Cardiac septum (tissue), 1 donor: ENCODE measurements at regions not wholly inside any gene's neighbourhood (a gene's known extent, or its start where the extent isn't known, plus 50 kb on each side); places are given as distances from the start of the nearest gene placed in this dataset.
"Not testable (repeated sequence)": the region's sequence is repeated elsewhere in the genome, so short reads cannot be mapped to it uniquely, and the experiment has no call there.

ENCODE experiments used
- DNase-seq: peaks from one replicate; pipeline ENCODE4 v3.0.0-alpha.2; 2020; ENCODE audit warnings: low spot score
- intact Hi-C: fragments of 100-400 bp; cut with DNase I; formaldehyde crosslinking; loops from one replicate; pipeline ENCODE4 v1.14.0; 2022
- donor health status: DM: no; HTN: no; CAD: no.

DNA sequence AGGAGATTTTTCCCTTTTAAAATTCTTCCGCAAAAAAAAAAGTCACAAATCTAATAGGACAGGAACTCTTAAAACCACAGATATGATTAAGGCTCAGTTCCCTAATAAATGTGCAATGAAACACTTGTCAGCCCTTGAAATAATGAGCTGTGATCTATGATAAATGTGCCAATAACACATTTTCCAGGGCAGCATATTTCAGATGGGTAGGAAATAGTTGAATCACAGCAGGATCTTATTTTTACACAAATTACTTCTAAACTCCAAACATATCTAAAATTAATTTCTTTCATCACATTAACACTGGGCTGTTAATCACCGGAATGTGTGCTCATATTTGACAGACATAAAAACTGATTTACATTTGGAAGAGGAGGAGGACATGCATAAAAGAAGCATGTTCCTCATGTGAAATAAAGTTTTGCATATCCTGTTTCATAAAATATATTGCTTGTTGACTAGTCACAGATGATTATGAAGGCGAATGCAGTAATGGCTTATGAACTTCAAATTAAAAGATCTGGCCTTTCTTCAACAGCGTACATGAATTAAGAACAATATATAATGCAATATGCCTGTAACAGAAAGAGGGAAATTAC lies 281.4 kb downstream of the PAX3 start:
- intact Hi-C loops = no loop called here
- DNase-seq = no peak

DNA sequence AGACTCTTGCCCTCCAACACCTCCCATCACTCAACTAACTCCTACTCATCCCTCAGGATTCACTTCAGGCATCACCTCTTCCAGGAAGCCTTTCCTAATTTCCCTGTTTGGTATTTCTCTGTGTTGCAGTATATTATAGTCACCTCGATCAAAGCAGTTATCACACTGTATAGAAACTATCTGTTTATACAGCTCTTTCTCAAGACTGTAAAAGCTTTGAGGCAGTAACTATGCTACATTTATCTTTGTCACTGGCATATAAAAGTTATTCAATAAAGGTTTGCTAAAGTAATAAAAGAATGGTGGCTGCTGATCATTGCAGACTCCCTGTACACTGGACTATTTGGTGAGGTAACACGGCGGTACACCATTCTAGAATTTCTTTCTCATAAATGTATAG lies 284.9 kb downstream of the PAX3 start:
- no peak for DNase-seq
- intact Hi-C loops = no loop called here

DNA sequence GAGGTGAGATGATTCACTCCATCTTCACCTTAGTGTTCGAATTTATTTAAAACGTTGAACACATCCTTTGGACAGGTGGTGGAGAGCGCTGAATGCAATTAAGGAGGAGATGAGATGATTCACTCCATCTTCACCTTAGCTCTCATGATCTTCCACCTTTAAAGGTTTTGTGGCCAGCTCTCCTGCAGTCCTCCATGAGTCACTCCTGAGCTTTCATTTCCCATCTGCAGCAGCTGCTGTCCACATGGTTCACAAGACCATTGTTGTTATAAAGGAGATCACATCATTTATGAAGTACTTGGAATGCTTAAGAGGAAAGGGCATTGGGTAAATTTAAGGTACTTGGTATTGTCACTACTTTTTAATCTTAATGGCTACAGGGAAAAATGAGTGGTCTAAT lies 298.5 kb downstream of the PAX3 start:
- DNase-seq = no peak
- intact Hi-C loops = no loop called here

DNA sequence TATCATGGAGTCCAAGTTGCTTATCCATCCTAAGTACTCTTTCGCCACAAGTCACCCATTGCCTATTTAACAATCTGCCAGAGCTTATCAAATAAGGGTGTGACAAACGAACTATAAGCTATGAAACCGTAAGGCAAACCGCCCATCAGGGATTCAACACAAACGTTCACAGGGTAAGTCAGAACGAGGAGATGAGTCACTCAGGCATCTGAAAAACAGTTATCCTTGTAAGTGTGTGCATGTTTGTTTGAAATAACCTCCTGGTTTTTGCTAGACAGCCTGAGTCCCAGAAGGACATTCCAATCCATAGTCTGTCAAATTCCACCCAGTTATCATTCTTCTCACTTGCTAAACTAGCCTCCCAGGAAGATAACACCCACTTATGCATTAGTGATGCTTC lies 299.1 kb downstream of the PAX3 start:
- intact Hi-C loops = no loop called here
- no peak for DNase-seq

DNA sequence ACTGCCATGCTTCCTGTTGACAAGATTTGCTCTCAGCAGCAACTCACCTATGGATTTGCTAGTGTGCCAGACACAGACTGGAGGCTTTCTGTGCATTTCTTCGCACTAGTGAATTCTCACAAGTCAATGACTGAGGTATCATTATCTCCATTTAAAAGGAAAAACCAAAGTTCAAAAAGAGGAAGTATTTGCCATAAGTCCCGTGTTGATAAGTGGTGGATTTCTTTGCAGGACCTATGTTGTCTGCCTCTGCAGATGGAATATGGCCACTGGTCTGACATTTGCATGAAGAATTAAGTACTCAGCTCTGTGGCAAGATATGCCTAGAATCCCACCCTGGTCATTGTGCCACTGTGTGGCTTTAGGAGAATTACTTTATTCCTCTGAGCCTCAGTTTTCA lies 299.6 kb downstream of the PAX3 start:
- no peak for DNase-seq
- intact Hi-C loops = no loop called here

DNA sequence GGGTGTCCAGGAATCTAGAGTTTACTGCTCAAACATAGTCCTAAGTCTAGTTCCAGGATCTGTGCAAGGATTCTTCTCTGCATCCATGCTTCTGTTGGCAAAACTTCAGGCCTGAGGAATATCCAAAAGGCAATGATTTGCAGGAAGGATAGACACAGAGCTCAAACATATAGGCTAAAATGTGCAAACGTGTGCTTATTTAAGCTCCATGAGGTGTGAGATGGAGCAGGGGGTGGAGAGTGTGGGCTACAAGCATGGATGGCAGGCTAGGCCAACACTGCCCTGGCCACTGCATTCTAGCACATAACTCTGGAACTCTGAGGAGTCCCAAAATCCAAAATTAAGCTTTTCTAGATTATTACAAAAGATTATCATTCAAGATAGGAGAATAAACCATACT lies 301.1 kb downstream of the PAX3 start:
- intact Hi-C loops = no loop called here
- DNase-seq = no peak

DNA sequence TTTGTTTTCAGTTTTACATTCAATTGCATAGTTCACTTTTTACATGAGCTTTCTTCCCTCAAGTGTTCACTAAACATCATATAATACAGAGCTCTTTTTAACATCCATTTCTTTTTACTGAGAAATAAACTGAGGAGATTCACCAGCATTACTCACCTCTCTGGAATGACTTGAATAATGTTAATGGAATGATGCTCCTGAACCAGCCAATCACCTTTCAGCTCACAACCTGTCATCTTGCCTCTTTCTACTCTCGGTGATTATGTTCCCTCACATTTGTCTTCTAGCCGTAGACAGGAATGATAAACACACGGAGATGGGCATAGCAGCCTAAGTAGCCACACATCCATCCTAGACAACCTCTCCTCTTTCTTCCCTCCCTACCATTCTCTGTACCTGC lies 301.7 kb downstream of the PAX3 start:
- DNase-seq = no peak
- intact Hi-C loops = no loop called here

DNA sequence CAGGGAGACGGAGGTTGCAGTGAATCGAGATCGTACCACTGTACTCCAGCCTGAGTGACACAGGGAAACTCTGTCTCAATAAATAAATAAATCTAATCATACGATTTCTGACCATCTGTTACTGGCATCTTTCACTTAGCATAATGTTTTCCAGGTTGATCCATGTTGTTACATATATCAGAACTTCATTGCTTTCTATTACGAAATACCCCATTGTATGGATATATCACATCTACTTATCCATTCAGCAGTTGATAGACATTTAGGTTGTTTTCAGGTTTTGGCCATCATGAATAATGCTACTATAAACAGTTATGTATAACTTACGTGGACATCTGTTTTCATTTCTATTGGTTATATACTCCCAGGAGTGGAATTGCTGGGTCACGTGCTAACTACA lies 303.9 kb downstream of the PAX3 start:
- no peak for DNase-seq
- intact Hi-C loops = no loop called here

DNA sequence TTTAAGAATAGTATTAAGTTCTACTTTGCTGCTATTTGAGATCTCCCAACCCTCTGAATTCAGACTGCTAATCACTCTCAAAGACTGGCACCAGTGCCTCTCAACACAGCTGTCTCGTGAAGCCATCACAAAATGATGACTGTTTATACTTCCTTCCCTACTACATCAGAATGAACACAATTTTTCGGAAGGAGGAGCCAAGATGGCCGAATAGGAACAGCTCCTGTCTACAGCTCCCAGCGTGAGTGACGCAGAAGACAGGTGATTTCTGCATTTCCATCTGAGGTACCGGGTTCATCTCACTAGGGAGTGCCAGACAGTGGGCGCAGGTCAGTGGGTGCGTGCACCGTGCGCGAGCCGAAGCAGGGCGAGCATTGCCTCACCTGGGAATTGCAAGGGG lies 314.4 kb downstream of the PAX3 start:
- intact Hi-C loops, DNase-seq: not testable (repeated sequence)

DNA sequence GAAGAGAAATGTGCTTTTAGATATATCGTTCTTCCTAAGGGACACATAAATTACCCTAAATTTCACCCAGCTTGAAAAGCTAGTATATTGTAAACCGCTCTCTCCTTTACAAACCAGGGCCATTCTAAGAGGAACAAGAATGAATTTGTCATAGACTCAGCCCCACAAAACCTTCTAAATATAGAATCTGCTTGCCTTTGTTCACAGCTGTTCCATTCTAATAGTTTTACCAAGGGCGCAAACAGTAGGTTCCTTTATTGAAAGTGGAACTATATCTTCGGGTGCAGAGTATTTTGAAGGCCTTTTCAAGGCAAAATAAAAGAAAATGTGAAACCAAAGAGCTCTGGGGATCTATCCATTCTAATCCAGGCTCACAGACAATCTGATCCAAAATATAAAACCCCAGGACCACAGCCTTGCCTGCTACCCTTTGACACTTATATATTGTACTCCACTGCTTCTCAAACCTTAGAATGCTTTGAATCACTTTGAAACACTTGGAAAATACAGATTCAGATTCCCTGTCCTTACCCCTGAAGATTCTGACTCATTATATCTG lies 316.8 kb downstream of the PAX3 start:
- DNase-seq = no peak
- intact Hi-C loops = no loop called here

DNA sequence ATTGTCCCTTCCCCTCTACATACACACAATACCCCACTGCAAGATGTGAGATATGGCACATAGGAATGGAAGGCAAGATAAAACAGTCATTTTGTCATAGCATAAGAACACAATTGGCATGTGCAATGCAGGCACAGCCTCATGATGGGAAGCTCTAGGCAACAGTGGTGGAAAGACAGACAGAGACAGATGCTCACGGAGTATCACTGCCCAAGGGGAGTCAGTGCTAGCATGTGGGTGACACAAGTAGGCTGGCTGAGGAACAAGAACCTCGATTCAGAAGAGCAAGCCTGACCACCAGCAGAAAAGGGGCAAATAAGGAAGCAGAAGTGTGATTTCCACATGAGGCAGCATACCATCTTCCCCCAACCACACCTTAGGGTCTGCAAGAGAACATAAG lies 323.6 kb downstream of the PAX3 start:
- no peak for DNase-seq

DNA sequence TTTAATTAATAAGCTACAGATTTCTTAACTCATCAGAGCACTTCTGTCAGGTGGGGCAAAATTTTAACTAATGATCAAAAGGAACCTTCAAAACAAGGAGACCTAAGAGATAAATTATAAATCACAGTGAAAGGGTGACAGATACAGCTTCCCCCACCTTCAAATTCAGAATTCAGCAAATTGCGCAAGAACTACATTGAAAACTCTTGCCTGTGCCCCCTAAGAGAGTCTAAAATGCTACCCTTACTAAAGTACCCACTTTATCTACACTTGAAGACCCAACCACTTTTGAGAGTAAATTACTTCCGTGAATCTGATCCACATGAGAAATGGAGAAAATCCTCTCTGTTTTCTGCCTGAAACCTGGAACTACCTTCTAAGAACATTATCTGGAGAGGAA lies 324.9 kb downstream of the PAX3 start:
- no peak for DNase-seq
- intact Hi-C loops = no loop called here

More for the DNA sequence above, 323.6 kb downstream of the PAX3 start:
- intact Hi-C loops = no loop called here

DNA sequence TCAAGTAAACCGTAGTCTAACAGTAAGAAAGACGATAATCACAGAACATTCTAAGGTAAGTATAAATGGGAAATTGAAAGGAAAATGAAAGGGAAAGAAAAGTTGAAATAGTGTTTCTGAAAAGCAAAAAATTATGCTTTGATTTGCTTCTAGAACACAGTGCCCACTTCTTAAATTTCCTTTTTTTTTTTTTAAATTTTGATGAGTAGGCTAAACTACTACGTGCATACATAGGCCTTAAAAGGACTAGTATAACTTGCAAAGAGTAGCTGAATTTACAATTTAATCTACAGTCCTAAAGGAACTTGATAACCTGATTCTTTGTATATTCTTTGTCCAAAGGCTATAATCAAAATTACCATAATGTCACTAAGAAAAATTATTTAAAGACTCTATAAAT lies 325.3 kb downstream of the PAX3 start:
- no peak for DNase-seq
- intact Hi-C loops = no loop called here

DNA sequence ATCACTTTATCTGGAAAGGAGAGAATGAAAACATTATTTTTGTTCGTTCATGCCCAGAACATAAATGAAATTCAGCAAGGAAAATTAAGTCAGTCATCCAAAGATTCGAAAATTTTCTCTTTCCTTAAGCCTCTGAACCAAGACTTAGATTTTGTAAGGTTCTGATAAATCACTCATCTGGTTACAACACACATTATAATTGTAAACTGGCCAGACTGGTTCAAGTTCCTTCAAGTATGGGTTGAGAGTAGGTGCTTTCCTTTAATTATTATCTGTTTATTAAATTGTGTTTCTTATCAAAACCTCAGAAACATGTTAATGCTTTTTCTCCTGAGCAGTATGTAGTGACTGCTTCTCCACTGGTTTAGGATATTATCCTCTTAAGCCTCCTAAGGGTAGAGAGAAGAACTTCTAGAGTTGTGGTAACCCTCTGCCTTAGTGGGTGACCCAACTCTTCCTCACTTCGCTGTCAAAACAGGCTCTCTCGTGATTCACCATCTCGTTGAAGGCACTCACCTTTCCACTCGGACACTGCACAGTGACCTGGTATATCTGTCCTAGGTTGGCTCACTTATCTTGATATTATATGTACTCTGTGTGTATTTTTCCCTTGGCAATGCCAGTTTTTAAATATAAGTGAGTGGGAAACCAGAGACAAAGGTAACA lies 325.9 kb downstream of the PAX3 start:
- intact Hi-C loops = no loop called here
- DNase-seq = no peak

DNA sequence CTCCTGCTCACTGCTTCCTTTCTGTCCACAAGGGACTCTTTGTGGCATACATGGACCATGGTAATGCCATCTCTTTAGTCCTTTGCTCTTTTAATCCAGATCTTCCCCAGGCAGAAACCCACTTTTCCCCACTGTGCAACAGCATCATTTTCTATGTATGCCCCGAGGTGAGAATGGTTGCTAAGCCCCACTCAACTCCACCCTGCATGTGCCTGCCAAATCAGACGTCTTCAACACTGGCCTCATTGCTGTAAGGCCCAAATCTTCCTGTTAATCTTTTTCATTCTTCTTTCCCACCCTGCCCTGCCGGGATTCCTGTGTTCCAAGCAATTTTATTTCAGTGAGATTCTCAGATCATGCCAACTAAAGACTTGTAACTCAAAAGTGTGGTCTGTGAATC lies 328.4 kb downstream of the PAX3 start:
- intact Hi-C loops = no loop called here
- no peak for DNase-seq

DNA sequence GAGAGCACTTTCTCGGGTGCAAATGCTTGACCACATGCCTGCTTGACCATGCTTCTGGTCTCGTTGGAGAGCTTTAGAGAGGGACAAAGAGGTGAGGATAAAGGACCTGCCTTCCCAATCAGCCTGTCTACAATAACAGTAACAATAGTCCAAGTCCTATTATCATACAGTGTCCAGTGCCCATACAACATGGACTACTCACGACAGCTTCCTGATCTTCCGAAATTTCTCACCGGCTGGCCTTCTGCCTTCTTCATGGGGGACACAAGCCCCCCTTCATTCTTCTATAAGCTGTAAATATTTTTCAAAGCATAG lies 329.0 kb downstream of the PAX3 start:
- intact Hi-C loops = loop anchor here (10.0 kb wide), 1 partner anchor 395 kb away; the partner anchor contains the start of gene EPHA4
- no peak for DNase-seq

DNA sequence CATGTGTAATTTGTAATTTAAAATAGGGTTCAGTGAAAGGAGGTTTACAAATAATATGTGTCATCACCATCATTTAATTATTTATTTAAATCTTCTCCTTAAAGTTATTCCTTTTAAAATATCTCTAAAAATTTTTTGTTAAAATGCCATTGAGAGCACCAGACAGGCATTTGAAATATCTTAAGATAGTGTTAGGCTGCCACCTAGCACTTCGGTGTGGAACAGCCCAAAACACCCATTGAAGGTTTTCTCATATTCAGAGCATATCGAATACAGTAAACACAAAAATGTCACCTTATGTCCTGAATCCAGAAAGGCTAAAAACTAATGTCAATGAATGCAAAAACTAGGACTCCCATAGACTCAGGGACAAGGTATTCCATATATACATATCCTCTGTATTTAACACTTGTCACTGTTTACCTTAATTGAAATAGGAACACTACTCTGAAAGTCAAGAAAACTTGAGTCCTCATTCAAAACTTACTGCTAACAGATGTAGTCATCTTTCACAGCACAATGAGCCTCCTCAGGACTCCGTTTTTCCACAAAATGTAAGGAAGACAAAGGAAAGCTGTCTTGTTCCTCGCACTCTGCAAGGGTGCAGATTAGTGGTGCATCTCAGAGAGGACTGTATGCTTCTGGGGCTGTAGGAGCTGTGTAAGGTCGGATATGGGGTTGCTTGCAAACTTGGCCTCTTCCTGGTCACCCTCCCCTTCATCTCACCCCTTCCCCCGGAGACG lies 329.5 kb downstream of the PAX3 start:
- intact Hi-C loops = loop anchor here (10.0 kb wide), 1 partner anchor 394 kb away; the partner anchor contains the start of gene EPHA4

DNA sequence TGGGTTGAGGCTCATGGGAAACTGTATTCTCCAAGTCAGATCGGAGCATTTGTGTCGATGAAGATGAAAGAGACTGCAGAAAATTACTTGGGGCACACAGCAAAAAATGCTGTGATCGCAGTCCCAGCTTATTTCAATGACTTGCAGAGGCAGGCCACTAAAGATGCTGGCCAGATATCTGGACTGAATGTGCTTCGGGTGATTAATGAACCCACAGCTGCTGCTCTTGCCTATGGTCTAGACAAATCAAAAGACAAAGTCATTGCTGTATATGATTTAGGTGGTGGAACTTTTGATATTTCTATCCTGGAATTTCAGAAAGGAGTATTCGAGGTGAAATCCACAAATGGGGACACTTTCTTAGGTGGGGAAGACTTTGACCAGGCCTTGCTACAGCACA lies 336.6 kb downstream of the PAX3 start:
- intact Hi-C loops = loop anchor here (10.0 kb wide), 1 partner anchor 387 kb away; the partner anchor contains the start of gene EPHA4

More for the DNA sequence above, 329.5 kb downstream of the PAX3 start:
- no peak for DNase-seq

DNA sequence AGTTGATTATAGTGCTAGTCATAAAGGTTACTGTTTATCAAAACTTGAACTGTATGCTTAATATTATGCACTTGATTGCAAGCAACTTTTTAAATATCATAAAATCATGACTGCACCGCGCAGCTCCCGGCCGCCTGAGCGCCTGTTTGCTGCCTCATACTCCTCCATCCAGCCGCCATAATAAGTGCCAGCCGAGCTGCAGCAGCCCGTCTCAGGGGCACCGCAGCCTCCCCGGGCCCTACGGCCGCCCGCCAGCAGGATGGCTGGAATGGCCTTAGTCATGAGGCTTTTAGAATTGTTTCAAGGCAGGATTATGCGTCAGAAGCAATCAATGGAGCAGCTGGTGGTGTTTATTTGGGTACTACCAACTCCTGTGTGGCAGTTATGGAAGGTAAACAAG lies 337.2 kb downstream of the PAX3 start:
- DNase-seq = no peak
- intact Hi-C loops = loop anchor here (10.0 kb wide), 1 partner anchor 387 kb away; the partner anchor contains the start of gene EPHA4

More for the DNA sequence above, 336.6 kb downstream of the PAX3 start:
- no peak for DNase-seq

DNA sequence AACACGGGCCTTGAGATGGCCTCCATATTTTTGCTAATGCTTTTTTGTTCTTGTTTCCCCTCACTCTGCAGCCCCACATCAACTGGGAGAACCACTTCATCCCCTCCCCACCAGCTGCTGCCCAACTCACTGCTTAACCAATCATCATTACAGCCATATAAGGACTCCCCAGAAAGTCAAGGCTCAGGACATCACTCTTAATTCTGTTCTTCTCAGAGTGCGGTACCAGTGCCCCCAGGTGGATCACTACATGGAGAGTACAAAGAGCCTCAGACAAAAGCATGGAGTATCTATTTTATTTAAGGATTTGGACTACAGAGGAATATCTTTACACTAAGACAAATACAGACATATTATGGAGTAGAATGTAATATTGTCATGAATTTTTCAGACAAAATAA lies 340.6 kb downstream of the PAX3 start:
- intact Hi-C loops = no loop called here

DNA sequence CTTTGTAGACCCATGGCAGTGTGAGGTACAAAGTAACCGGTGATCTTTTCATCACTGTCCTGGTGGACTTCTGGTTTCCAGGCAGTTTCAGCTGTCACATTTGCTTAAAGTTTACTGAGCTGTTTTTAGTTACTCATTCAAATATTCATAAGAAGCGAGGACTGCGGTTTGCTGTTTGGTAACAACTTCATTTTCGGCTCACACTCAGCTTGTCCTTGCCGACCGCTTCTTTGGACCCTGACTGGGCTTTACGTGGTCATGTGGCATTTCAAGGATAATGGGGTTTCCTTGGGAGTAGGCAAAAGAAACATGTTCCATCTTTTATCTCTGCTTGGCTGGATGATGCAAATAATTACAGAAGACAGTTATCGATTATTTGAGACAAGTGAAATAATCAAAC lies 350.7 kb downstream of the PAX3 start:
- intact Hi-C loops = no loop called here
- no peak for DNase-seq

More for the DNA sequence above, 340.6 kb downstream of the PAX3 start:
- DNase-seq = no peak
